Fibroblast of lung (primary cell): ENCODE measurements at regions not wholly inside any gene's neighbourhood (a gene's known extent, or its start where the extent isn't known, plus 50 kb on each side); places are given as distances from the start of the nearest gene placed in this dataset.

Experiments
- DNase-seq, 2 donors: peaks; one replicate each; pipeline versions ENCODE4 v3.0.0 to v3.0.0-alpha.2; 2010; ENCODE audit warnings: low read depth in 2 of 2
- H2AFZ ChIP-seq: 2 replicates; pipeline ENCODE4 v1.5.1; 2012; ENCODE audit warnings: low read length, control low read depth, inconsistent platforms
- H3K27ac ChIP-seq: 2 replicates; pipeline ENCODE4 v1.5.1; 2011; ENCODE audit warnings: low read length, control low read depth; ENCODE audit not compliant: insufficient read depth
- H3K27me3 ChIP-seq: 2 replicates; pipeline ENCODE4 v1.5.1; 2011; ENCODE audit warnings: mild to moderate bottlenecking, low read length; ENCODE audit not compliant: control insufficient read depth, insufficient read depth
- H3K36me3 ChIP-seq: 2 replicates; pipeline ENCODE4 v1.5.1; 2011; ENCODE audit warnings: low read length; ENCODE audit not compliant: control insufficient read depth, insufficient read depth
- H3K4me1 ChIP-seq: 2 replicates; pipeline ENCODE4 v1.5.1; 2011; ENCODE audit warnings: low read length; ENCODE audit not compliant: control insufficient read depth, insufficient read depth; ENCODE audit errors: extremely low read depth
- H3K4me2 ChIP-seq: 2 replicates; pipeline ENCODE4 v1.5.1; 2011; ENCODE audit warnings: low read length, control low read depth; ENCODE audit not compliant: insufficient read depth; ENCODE audit errors: extremely low read depth
- H3K4me3 ChIP-seq, 4 experiments: fragments of 200-600 bp in 1 of 4; sonication (generic) in 1 of 4; replicated peaks in 1 of 4; 2 replicates each; pipeline ENCODE4 v1.5.1; 2011 to 2016; ENCODE audit warnings: low read length in 4 of 4, low read depth in 3 of 4, mild to moderate bottlenecking in 3 of 4, control low read depth in 2 of 4, inconsistent platforms in 1 of 4, mixed read lengths in 1 of 4; ENCODE audit not compliant: insufficient read depth in 1 of 4; ENCODE audit errors: control extremely low read depth in 1 of 4
- H3K79me2 ChIP-seq: 2 replicates; pipeline ENCODE4 v1.5.1; 2012; ENCODE audit warnings: mild to moderate bottlenecking, low read length, inconsistent platforms; ENCODE audit not compliant: control insufficient read depth, insufficient read depth
- H3K9ac ChIP-seq: 2 replicates; pipeline ENCODE4 v1.5.1; 2011; ENCODE audit warnings: mild to moderate bottlenecking, low read length, control low read depth; ENCODE audit not compliant: insufficient read depth
- H3K9me3 ChIP-seq: 2 replicates; pipeline ENCODE4 v1.5.1; 2012; ENCODE audit warnings: low read depth, low read length; ENCODE audit not compliant: control insufficient read depth, insufficient read depth
- H4K20me1 ChIP-seq: 2 replicates; pipeline ENCODE4 v1.5.1; 2011; ENCODE audit warnings: low read length; ENCODE audit not compliant: control insufficient read depth, insufficient read depth; ENCODE audit errors: extremely low read depth
- EZH2 ChIP-seq: IDR thresholded peaks from 2 replicates; pipeline ENCODE4 v1.5.1; 2012; ENCODE audit warnings: low read length, control low read depth, mild to moderate bottlenecking; ENCODE audit errors: missing control alignments
- TF ChIP-seq, protein P1 (sequence below), 2 donors: IDR thresholded peaks in 1 of 2; conservative IDR thresholded peaks in 1 of 2; 1 replicate in 1 of 2; 2 replicates in 1 of 2; pipeline ENCODE4 v1.5.1; 2011 to 2012; ENCODE audit warnings: low read length in 2 of 2, control low read depth in 1 of 2, inconsistent platforms in 1 of 2, low read depth in 1 of 2, mild to moderate bottlenecking in 1 of 2

GRCh38 chr12:39122562-39123204 lies 217.3 kb upstream of the CPNE8 start:
- no peaks in the 10 kb centered on the region for H4K20me1 ChIP-seq
- H3K9ac ChIP-seq = no peak overlapping the region
- H3K27ac ChIP-seq = no peak overlapping the region
- H3K4me2 ChIP-seq = no peak overlapping the region
- no peak overlapping the region for H2AFZ ChIP-seq
- TF ChIP-seq EZH2 = no peak
- TF ChIP-seq, protein P1, sequence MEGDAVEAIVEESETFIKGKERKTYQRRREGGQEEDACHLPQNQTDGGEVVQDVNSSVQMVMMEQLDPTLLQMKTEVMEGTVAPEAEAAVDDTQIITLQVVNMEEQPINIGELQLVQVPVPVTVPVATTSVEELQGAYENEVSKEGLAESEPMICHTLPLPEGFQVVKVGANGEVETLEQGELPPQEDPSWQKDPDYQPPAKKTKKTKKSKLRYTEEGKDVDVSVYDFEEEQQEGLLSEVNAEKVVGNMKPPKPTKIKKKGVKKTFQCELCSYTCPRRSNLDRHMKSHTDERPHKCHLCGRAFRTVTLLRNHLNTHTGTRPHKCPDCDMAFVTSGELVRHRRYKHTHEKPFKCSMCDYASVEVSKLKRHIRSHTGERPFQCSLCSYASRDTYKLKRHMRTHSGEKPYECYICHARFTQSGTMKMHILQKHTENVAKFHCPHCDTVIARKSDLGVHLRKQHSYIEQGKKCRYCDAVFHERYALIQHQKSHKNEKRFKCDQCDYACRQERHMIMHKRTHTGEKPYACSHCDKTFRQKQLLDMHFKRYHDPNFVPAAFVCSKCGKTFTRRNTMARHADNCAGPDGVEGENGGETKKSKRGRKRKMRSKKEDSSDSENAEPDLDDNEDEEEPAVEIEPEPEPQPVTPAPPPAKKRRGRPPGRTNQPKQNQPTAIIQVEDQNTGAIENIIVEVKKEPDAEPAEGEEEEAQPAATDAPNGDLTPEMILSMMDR (conservative IDR thresholded peaks at IDR 0.05 in 1 of 2, IDR thresholded peaks at IDR 0.05 in 1 of 2; ENCODE audit: low read depth in 1 of 2, low read length in 2 of 2) = no peak
- no peaks in the 10 kb centered on the region for H3K79me2 ChIP-seq
- no peaks in the 10 kb centered on the region for H3K9me3 ChIP-seq
- no peaks in the 10 kb centered on the region for H3K36me3 ChIP-seq
- DNase-seq = no peak
- no peaks in the 10 kb centered on the region for H3K27me3 ChIP-seq
- H3K4me1 ChIP-seq = no peaks in the 10 kb centered on the region
- H3K4me3 ChIP-seq = no peak overlapping the region

DNA sequence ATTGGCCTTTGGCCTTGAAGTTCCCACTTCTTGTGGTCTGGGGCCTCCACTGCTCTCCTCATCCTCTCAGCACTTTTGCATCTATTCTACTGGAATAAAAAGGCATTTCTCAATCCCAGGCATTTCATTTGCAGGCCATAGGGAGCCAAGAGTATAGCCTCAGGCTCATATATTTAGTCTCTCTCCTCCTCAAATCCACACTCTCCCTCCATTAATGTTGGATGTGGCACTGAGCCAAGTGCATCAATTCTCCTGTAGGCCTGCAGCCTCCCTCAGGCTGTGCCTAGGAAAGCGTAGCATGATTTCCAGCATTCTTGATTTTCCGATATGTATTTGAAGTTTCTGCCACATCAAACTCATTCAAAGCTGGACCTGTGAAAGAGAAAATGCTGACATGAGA lies 211.5 kb upstream of the CPNE8 start:
- no peak overlapping the region for H2AFZ ChIP-seq
- H3K36me3 ChIP-seq = no peaks in the 10 kb centered on the region
- no peaks in the 10 kb centered on the region for H3K79me2 ChIP-seq
- TF ChIP-seq, protein P1 (conservative IDR thresholded peaks at IDR 0.05 in 1 of 2, IDR thresholded peaks at IDR 0.05 in 1 of 2; ENCODE audit: low read depth in 1 of 2, low read length in 2 of 2) = no peak
- TF ChIP-seq EZH2 = no peak
- no peaks in the 10 kb centered on the region for H4K20me1 ChIP-seq
- H3K9me3 ChIP-seq = no peaks in the 10 kb centered on the region
- no peak overlapping the region for H3K27ac ChIP-seq
- H3K4me1 ChIP-seq = no peaks in the 10 kb centered on the region
- H3K4me3 ChIP-seq = no peak overlapping the region
- no peak overlapping the region for H3K9ac ChIP-seq
- no peaks in the 10 kb centered on the region for H3K27me3 ChIP-seq
- no peak overlapping the region for H3K4me2 ChIP-seq
- no peak for DNase-seq

DNA sequence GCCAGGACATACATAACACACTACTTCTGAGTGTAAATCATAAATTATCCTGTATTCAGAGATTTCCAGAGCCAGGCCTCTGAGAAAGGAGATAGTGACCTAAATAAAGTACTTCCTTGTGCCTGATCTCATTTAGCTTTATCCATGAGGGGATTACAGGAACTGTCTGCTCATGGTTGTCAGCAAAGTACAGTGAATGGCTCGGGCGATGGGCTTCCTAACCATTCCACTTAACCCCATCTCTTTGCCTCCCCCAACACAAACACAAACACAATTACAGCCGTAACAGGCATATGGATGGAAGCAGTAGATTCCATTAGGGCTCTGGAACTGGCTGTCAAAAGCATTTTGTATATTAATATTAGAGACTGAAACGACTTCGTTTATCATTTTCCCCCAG lies 206.7 kb upstream of the CPNE8 start:
- no peak overlapping the region for H3K4me3 ChIP-seq
- no peaks in the 10 kb centered on the region for H3K36me3 ChIP-seq
- H3K79me2 ChIP-seq = no peaks in the 10 kb centered on the region
- H3K9ac ChIP-seq = no peak overlapping the region
- H2AFZ ChIP-seq = no peak overlapping the region
- DNase-seq = no peak
- TF ChIP-seq, protein P1 (conservative IDR thresholded peaks at IDR 0.05 in 1 of 2, IDR thresholded peaks at IDR 0.05 in 1 of 2; ENCODE audit: low read depth in 1 of 2, low read length in 2 of 2) = no peak
- no peak for TF ChIP-seq EZH2
- H3K4me1 ChIP-seq = no peaks in the 10 kb centered on the region
- H3K27me3 ChIP-seq = no peaks in the 10 kb centered on the region
- no peak overlapping the region for H3K27ac ChIP-seq
- H3K9me3 ChIP-seq = no peaks in the 10 kb centered on the region
- H3K4me2 ChIP-seq = no peak overlapping the region
- H4K20me1 ChIP-seq = no peaks in the 10 kb centered on the region
